ENCODE measurements at regions not wholly inside any gene's neighbourhood (a gene's known extent, or its start where the extent isn't known, plus 50 kb on each side); places are given as distances from the start of the nearest gene placed in this dataset.

GRCh38 chr11:130631119-130631518 is 182.7 kb downstream of the ADAMTS15 start:
- Histone ChIP-seq H3K9me3 (ENCODE audit: control insufficient read depth, insufficient read depth, low read depth, low read length) (no peaks in the 10 kb centered on the region), H3K27me3 (ENCODE audit: control insufficient read depth, insufficient read depth, low read length) (no peaks in the 10 kb centered on the region), H3K4me3 (ENCODE audit: low read depth, low read length) (no peak overlapping the region), H3K36me3 (ENCODE audit: control insufficient read depth, insufficient read depth, low read length) (no peaks in the 10 kb centered on the region), H3K27ac (ENCODE audit: low read depth, low read length) (no peak overlapping the region), H3K4me1 (ENCODE audit: control insufficient read depth, insufficient read depth, low read length) (peaks cover 4% of the 10 kb centered on the region; the same call in 1 of the 2 replicates), H3K9ac (ENCODE audit: low read length) (no peak overlapping the region)

GRCh38 chr11:130633466-130633865 is 185.0 kb downstream of the ADAMTS15 start:
- Histone ChIP-seq H3K36me3 (ENCODE audit: control insufficient read depth, insufficient read depth, low read length) (no peaks in the 10 kb centered on the region), H3K4me1 (ENCODE audit: control insufficient read depth, insufficient read depth, low read length) (peaks cover 7% of the 10 kb centered on the region; the same call in 1 of the 2 replicates), H3K9me3 (ENCODE audit: control insufficient read depth, insufficient read depth, low read depth, low read length) (no peaks in the 10 kb centered on the region), H3K27me3 (ENCODE audit: control insufficient read depth, insufficient read depth, low read length) (no peaks in the 10 kb centered on the region), H3K9ac (ENCODE audit: low read length) (no peak overlapping the region), H3K4me3 (ENCODE audit: low read depth, low read length) (no peak overlapping the region), H3K27ac (ENCODE audit: low read depth, low read length) (no peak overlapping the region)

- no peak overlapping the region for H3K9ac ChIP-seq (ENCODE audit: low read length)
- H3K36me3 ChIP-seq (ENCODE audit: control insufficient read depth, insufficient read depth, low read length), result no peaks in the 10 kb centered on the region
Observed at GRCh38 chr11:130634186-130634585, 185.7 kb downstream of the ADAMTS15 start.

GRCh38 chr11:130634961-130635473 is 186.6 kb downstream of the ADAMTS15 start:
- Histone ChIP-seq H3K27me3 (ENCODE audit: control insufficient read depth, insufficient read depth, low read length) (no peaks in the 10 kb centered on the region), H3K9me3 (ENCODE audit: control insufficient read depth, insufficient read depth, low read depth, low read length) (no peaks in the 10 kb centered on the region), H3K4me1 (ENCODE audit: control insufficient read depth, insufficient read depth, low read length) (peaks cover 7% of the 10 kb centered on the region; the same call in 1 of the 2 replicates), H3K9ac (ENCODE audit: low read length) (no peak overlapping the region), H3K36me3 (ENCODE audit: control insufficient read depth, insufficient read depth, low read length) (no peaks in the 10 kb centered on the region), H3K27ac (ENCODE audit: low read depth, low read length) (no peak overlapping the region), H3K4me3 (ENCODE audit: low read depth, low read length) (no peak overlapping the region)

More at GRCh38 chr11:130634186-130634585, 185.7 kb downstream of the ADAMTS15 start:
- peaks cover 7% of the 10 kb centered on the region; the same call in 1 of the 2 replicates for H3K4me1 ChIP-seq (ENCODE audit: control insufficient read depth, insufficient read depth, low read length)
- no peak overlapping the region for H3K27ac ChIP-seq (ENCODE audit: low read depth, low read length)
- no peaks in the 10 kb centered on the region for H3K27me3 ChIP-seq (ENCODE audit: control insufficient read depth, insufficient read depth, low read length)
- H3K4me3 ChIP-seq (ENCODE audit: low read depth, low read length), result no peak overlapping the region
- no peaks in the 10 kb centered on the region for H3K9me3 ChIP-seq (ENCODE audit: control insufficient read depth, insufficient read depth, low read depth, low read length)

- no peak overlapping the region for H3K4me3 ChIP-seq (ENCODE audit: low read depth, low read length)
- peaks cover 13% of the 10 kb centered on the region for H3K4me1 ChIP-seq (ENCODE audit: control insufficient read depth, insufficient read depth, low read length)
- no peaks in the 10 kb centered on the region for H3K9me3 ChIP-seq (ENCODE audit: control insufficient read depth, insufficient read depth, low read depth, low read length)
- no peak overlapping the region for H3K9ac ChIP-seq (ENCODE audit: low read length)
- H3K36me3 ChIP-seq (ENCODE audit: control insufficient read depth, insufficient read depth, low read length), result no peaks in the 10 kb centered on the region
- no peaks in the 10 kb centered on the region for H3K27me3 ChIP-seq (ENCODE audit: control insufficient read depth, insufficient read depth, low read length)
- no peak overlapping the region for H3K27ac ChIP-seq (ENCODE audit: low read depth, low read length)
Observed at GRCh38 chr11:130635937-130636630, 187.6 kb downstream of the ADAMTS15 start.

GRCh38 chr11:130636722-130637464 is 188.4 kb downstream of the ADAMTS15 start:
- H3K9ac ChIP-seq (ENCODE audit: low read length), result no peak overlapping the region
- H3K27me3 ChIP-seq (ENCODE audit: control insufficient read depth, insufficient read depth, low read length), result no peaks in the 10 kb centered on the region
- no peaks in the 10 kb centered on the region for H3K36me3 ChIP-seq (ENCODE audit: control insufficient read depth, insufficient read depth, low read length)
- no peaks in the 10 kb centered on the region for H3K9me3 ChIP-seq (ENCODE audit: control insufficient read depth, insufficient read depth, low read depth, low read length)
- H3K4me1 ChIP-seq (ENCODE audit: control insufficient read depth, insufficient read depth, low read length), result peaks cover 13% of the 10 kb centered on the region
- no peak overlapping the region for H3K27ac ChIP-seq (ENCODE audit: low read depth, low read length)
- no peak overlapping the region for H3K4me3 ChIP-seq (ENCODE audit: low read depth, low read length)

- H3K36me3 ChIP-seq (ENCODE audit: control insufficient read depth, insufficient read depth, low read length), result no peaks in the 10 kb centered on the region
- no peak overlapping the region for H3K4me3 ChIP-seq (ENCODE audit: low read depth, low read length)
- no peak overlapping the region for H3K27ac ChIP-seq (ENCODE audit: low read depth, low read length)
- H3K9ac ChIP-seq (ENCODE audit: low read length), result no peak overlapping the region
- peaks cover 13% of the 10 kb centered on the region for H3K4me1 ChIP-seq (ENCODE audit: control insufficient read depth, insufficient read depth, low read length)
- no peaks in the 10 kb centered on the region for H3K27me3 ChIP-seq (ENCODE audit: control insufficient read depth, insufficient read depth, low read length)
- H3K9me3 ChIP-seq (ENCODE audit: control insufficient read depth, insufficient read depth, low read depth, low read length), result no peaks in the 10 kb centered on the region
Observed at GRCh38 chr11:130637566-130637965, 189.1 kb downstream of the ADAMTS15 start.

GRCh38 chr11:130638033-130638432 is 189.6 kb downstream of the ADAMTS15 start:
- H3K27me3 ChIP-seq (ENCODE audit: control insufficient read depth, insufficient read depth, low read length), result no peaks in the 10 kb centered on the region
- H3K36me3 ChIP-seq (ENCODE audit: control insufficient read depth, insufficient read depth, low read length), result no peaks in the 10 kb centered on the region
- H3K4me3 ChIP-seq (ENCODE audit: low read depth, low read length), result no peak overlapping the region
- no peaks in the 10 kb centered on the region for H3K9me3 ChIP-seq (ENCODE audit: control insufficient read depth, insufficient read depth, low read depth, low read length)
- H3K27ac ChIP-seq (ENCODE audit: low read depth, low read length), result no peak overlapping the region
- H3K9ac ChIP-seq (ENCODE audit: low read length), result no peak overlapping the region
- peaks cover 15% of the 10 kb centered on the region for H3K4me1 ChIP-seq (ENCODE audit: control insufficient read depth, insufficient read depth, low read length)

GRCh38 chr11:130638624-130639023 is 190.2 kb downstream of the ADAMTS15 start:
- Histone ChIP-seq H3K9ac (ENCODE audit: low read length) (no peak overlapping the region), H3K36me3 (ENCODE audit: control insufficient read depth, insufficient read depth, low read length) (no peaks in the 10 kb centered on the region), H3K9me3 (ENCODE audit: control insufficient read depth, insufficient read depth, low read depth, low read length) (no peaks in the 10 kb centered on the region), H3K27ac (ENCODE audit: low read depth, low read length) (no peak overlapping the region), H3K27me3 (ENCODE audit: control insufficient read depth, insufficient read depth, low read length) (no peaks in the 10 kb centered on the region), H3K4me3 (ENCODE audit: low read depth, low read length) (no peak overlapping the region), H3K4me1 (ENCODE audit: control insufficient read depth, insufficient read depth, low read length) (peaks cover 21% of the 10 kb centered on the region)

- H3K36me3 ChIP-seq (ENCODE audit: control insufficient read depth, insufficient read depth, low read length), result no peaks in the 10 kb centered on the region
- H3K9me3 ChIP-seq (ENCODE audit: control insufficient read depth, insufficient read depth, low read depth, low read length), result no peaks in the 10 kb centered on the region
- no peak overlapping the region for H3K4me3 ChIP-seq (ENCODE audit: low read depth, low read length)
- H3K9ac ChIP-seq (ENCODE audit: low read length), result no peak overlapping the region
- H3K4me1 ChIP-seq (ENCODE audit: control insufficient read depth, insufficient read depth, low read length), result peaks cover 28% of the 10 kb centered on the region
- H3K27ac ChIP-seq (ENCODE audit: low read depth, low read length), result no peak overlapping the region
- H3K27me3 ChIP-seq (ENCODE audit: control insufficient read depth, insufficient read depth, low read length), result no peaks in the 10 kb centered on the region
Observed at GRCh38 chr11:130639369-130639768, 190.9 kb downstream of the ADAMTS15 start.

GRCh38 chr11:130640526-130640925 is 192.1 kb downstream of the ADAMTS15 start:
- Histone ChIP-seq H3K4me1 (ENCODE audit: control insufficient read depth, insufficient read depth, low read length) (peaks cover 27% of the 10 kb centered on the region), H3K9me3 (ENCODE audit: control insufficient read depth, insufficient read depth, low read depth, low read length) (no peaks in the 10 kb centered on the region), H3K9ac (ENCODE audit: low read length) (no peak overlapping the region), H3K27ac (ENCODE audit: low read depth, low read length) (no peak overlapping the region), H3K36me3 (ENCODE audit: control insufficient read depth, insufficient read depth, low read length) (no peaks in the 10 kb centered on the region), H3K4me3 (ENCODE audit: low read depth, low read length) (no peak overlapping the region), H3K27me3 (ENCODE audit: control insufficient read depth, insufficient read depth, low read length) (no peaks in the 10 kb centered on the region)

All from HUES6 (cell line).